Ishikawa (cell line): ENCODE measurements at regions not wholly inside any gene's neighbourhood (a gene's known extent, or its start where the extent isn't known, plus 50 kb on each side); places are given as distances from the start of the nearest gene placed in this dataset.

Experiments used
- CEBPB ChIP-seq: IDR thresholded peaks from 2 replicates; pipeline ENCODE4 v1.6.1; 2012
- CREB1 ChIP-seq: IDR thresholded peaks from 2 replicates; pipeline ENCODE4 v1.6.1; 2012; ENCODE audit warnings: low read depth
- EGR1 ChIP-seq: IDR thresholded peaks from 2 replicates; pipeline ENCODE4 v1.6.1; 2012
- EP300 ChIP-seq: IDR thresholded peaks from 2 replicates; pipeline ENCODE4 v1.6.1; 2012; ENCODE audit warnings: borderline replicate concordance
- FOXM1 ChIP-seq: IDR thresholded peaks from 2 replicates; pipeline ENCODE4 v1.6.1; 2012; ENCODE audit warnings: low read depth, borderline replicate concordance
- MAX ChIP-seq: IDR thresholded peaks from 2 replicates; pipeline ENCODE4 v1.6.1; 2012
- NFIC ChIP-seq: IDR thresholded peaks from 2 replicates; pipeline ENCODE4 v1.6.1; 2012
- RAD21 ChIP-seq: IDR thresholded peaks from 2 replicates; pipeline ENCODE4 v1.6.1; 2012; ENCODE audit warnings: low read depth
- REST ChIP-seq: IDR thresholded peaks from 2 replicates; pipeline ENCODE4 v1.6.1; 2012; ENCODE audit warnings: low read depth, mild to moderate bottlenecking
- TAF1 ChIP-seq: IDR thresholded peaks from 2 replicates; pipeline ENCODE4 v1.6.1; 2012; ENCODE audit warnings: low read depth, mild to moderate bottlenecking
- TCF12 ChIP-seq: IDR thresholded peaks from 2 replicates; pipeline ENCODE4 v1.6.1; 2012; ENCODE audit warnings: low read depth
- TEAD4 ChIP-seq: IDR thresholded peaks from 2 replicates; pipeline ENCODE4 v1.6.1; 2012
- USF1 ChIP-seq: IDR thresholded peaks from 2 replicates; pipeline ENCODE4 v1.6.1; 2012
- YY1 ChIP-seq: IDR thresholded peaks from 2 replicates; pipeline ENCODE4 v1.6.1; 2012; ENCODE audit warnings: low read depth
- ZBTB7A ChIP-seq: IDR thresholded peaks from 2 replicates; pipeline ENCODE4 v1.6.1; 2012; ENCODE audit warnings: low read depth

- TF ChIP-seq EP300, result no peak
- TF ChIP-seq FOXM1, result no peak
- TF ChIP-seq RAD21, result no peak
- TF ChIP-seq NFIC, result no peak
- no peak for TF ChIP-seq EGR1
- no peak for TF ChIP-seq MAX
- TF ChIP-seq TAF1, result no peak
- TF ChIP-seq YY1, result no peak
- TF ChIP-seq TEAD4, result no peak
- TF ChIP-seq ZBTB7A, result no peak
- TF ChIP-seq CEBPB, result no peak
- TF ChIP-seq REST, result no peak
- TF ChIP-seq USF1, result no peak
- TF ChIP-seq CREB1, result no peak
- TF ChIP-seq TCF12, result no peak
Measured at GRCh38 chr14:96718407-96718806, 78.8 kb upstream of the VRK1 start.

- TF ChIP-seq TCF12 (no peak), REST (no peak), USF1 (no peak), YY1 (no peak), EP300 (no peak), RAD21 (no peak)
Measured at GRCh38 chr14:96722736-96723135, 74.4 kb upstream of the VRK1 start.

- no peak for TF ChIP-seq MAX
- no peak for TF ChIP-seq FOXM1
- TF ChIP-seq CREB1, result no peak
- no peak for TF ChIP-seq NFIC
- no peak for TF ChIP-seq USF1
- TF ChIP-seq CEBPB, result no peak
- no peak for TF ChIP-seq EP300
- no peak for TF ChIP-seq REST
- no peak for TF ChIP-seq EGR1
- no peak for TF ChIP-seq TCF12
- no peak for TF ChIP-seq RAD21
- TF ChIP-seq YY1, result no peak
- no peak for TF ChIP-seq TEAD4
- no peak for TF ChIP-seq TAF1
- no peak for TF ChIP-seq ZBTB7A
Measured at GRCh38 chr14:96723946-96724345, 73.2 kb upstream of the VRK1 start.

GRCh38 chr14:96725232-96725631 lies 72.0 kb upstream of the VRK1 start:
- TF ChIP-seq RAD21 (no peak), CEBPB (no peak), TAF1 (no peak), MAX (no peak), ZBTB7A (no peak), EP300 (no peak), REST (no peak), NFIC (no peak), EGR1 (no peak), CREB1 (no peak), TEAD4 (no peak), TCF12 (no peak), FOXM1 (no peak), USF1 (no peak), YY1 (no peak)
